H9 (cell line): ENCODE measurements at regions not wholly inside any gene's neighbourhood (a gene's known extent, or its start where the extent isn't known, plus 50 kb on each side); places are given as distances from the start of the nearest gene placed in this dataset.

Experiments used
- DNase-seq: peaks from one replicate; pipeline ENCODE4 v3.0.0-alpha.2; 2017
- H2AFZ ChIP-seq: one replicate; pipeline ENCODE4 v1.6.1; 2013; ENCODE audit warnings: mild to moderate bottlenecking, low read length, control low read depth, moderate library complexity
- H2AK5ac ChIP-seq: 2 replicates; pipeline ENCODE4 v1.6.1; 2013; ENCODE audit warnings: low read length, control low read depth, mixed read lengths; ENCODE audit not compliant: insufficient read length
- H2BK120ac ChIP-seq: one replicate; pipeline ENCODE4 v1.6.1; 2013; ENCODE audit warnings: low read depth, mild to moderate bottlenecking, low read length, control low read depth, inconsistent platforms; ENCODE audit not compliant: poor library complexity, severe bottlenecking
- H2BK12ac ChIP-seq: 2 replicates; pipeline ENCODE4 v1.6.1; 2013; ENCODE audit warnings: low read length, control low read depth, mixed read lengths, low read depth; ENCODE audit not compliant: insufficient read length
- H2BK15ac ChIP-seq: 2 replicates; pipeline ENCODE4 v1.6.1; 2013; ENCODE audit warnings: low read depth, low read length, control low read depth
- H2BK20ac ChIP-seq: one replicate; pipeline ENCODE4 v1.6.1; 2013; ENCODE audit warnings: low read depth, mild to moderate bottlenecking, low read length, control low read depth, inconsistent platforms; ENCODE audit not compliant: poor library complexity, severe bottlenecking
- H2BK5ac ChIP-seq: 2 replicates; pipeline ENCODE4 v1.6.1; 2013; ENCODE audit warnings: low read length, control low read depth, mixed read lengths; ENCODE audit not compliant: insufficient read length
- H3K14ac ChIP-seq: 2 replicates; pipeline ENCODE4 v1.6.1; 2013; ENCODE audit warnings: low read length, control low read depth; ENCODE audit not compliant: insufficient read depth
- H3K18ac ChIP-seq: 2 replicates; pipeline ENCODE4 v1.6.1; 2013; ENCODE audit warnings: low read depth, mild to moderate bottlenecking, mixed read lengths, low read length, control low read depth; ENCODE audit not compliant: insufficient read length
- H3K23ac ChIP-seq: 2 replicates; pipeline ENCODE4 v1.6.1; 2013; ENCODE audit warnings: low read length, control low read depth, mixed read lengths, low read depth; ENCODE audit not compliant: insufficient read length
- H3K23me2 ChIP-seq: 2 replicates; pipeline ENCODE4 v1.6.1; 2013; ENCODE audit warnings: low read depth, mild to moderate bottlenecking, mixed read lengths, low read length, control low read depth; ENCODE audit not compliant: insufficient read length, poor library complexity, severe bottlenecking
- H3K27ac ChIP-seq: 2 replicates; pipeline ENCODE4 v1.5.1; 2013; ENCODE audit warnings: low read length, control low read depth, mixed read lengths, low read depth; ENCODE audit not compliant: insufficient read length
- H3K27me3 ChIP-seq: 2 replicates; pipeline ENCODE4 v1.6.1; 2013; ENCODE audit warnings: low read length, control low read depth, inconsistent platforms; ENCODE audit not compliant: insufficient read depth
- H3K4ac ChIP-seq: 2 replicates; pipeline ENCODE4 v1.6.1; 2013; ENCODE audit warnings: low read depth, mild to moderate bottlenecking, control low read depth, inconsistent platforms, low read length, moderate library complexity
- H3K4me1 ChIP-seq: 2 replicates; pipeline ENCODE4 v1.6.1; 2013; ENCODE audit warnings: low read length, control low read depth, inconsistent platforms; ENCODE audit not compliant: insufficient read depth
- H3K4me2 ChIP-seq: 2 replicates; pipeline ENCODE4 v1.6.1; 2013; ENCODE audit warnings: low read length, control low read depth, mixed read lengths; ENCODE audit not compliant: insufficient read length, insufficient read depth
- H3K56ac ChIP-seq: 2 replicates; pipeline ENCODE4 v1.6.1; 2013; ENCODE audit warnings: low read depth, mild to moderate bottlenecking, mixed read lengths, low read length, control low read depth; ENCODE audit not compliant: insufficient read length
- H3K79me1 ChIP-seq: 2 replicates; pipeline ENCODE4 v1.6.1; 2013; ENCODE audit warnings: low read depth, mild to moderate bottlenecking, moderate library complexity, low read length, control low read depth, inconsistent platforms; ENCODE audit not compliant: insufficient read depth, poor library complexity, severe bottlenecking
- H3K79me2 ChIP-seq: 2 replicates; pipeline ENCODE4 v1.6.1; 2013; ENCODE audit warnings: low read length, control low read depth, inconsistent platforms; ENCODE audit not compliant: insufficient read depth
- H3K9ac ChIP-seq: 2 replicates; pipeline ENCODE4 v1.6.1; 2013; ENCODE audit warnings: low read length, control low read depth, mixed read lengths; ENCODE audit not compliant: insufficient read length; ENCODE audit errors: extremely low read depth
- H3K9me3 ChIP-seq: one replicate; pipeline ENCODE4 v1.6.1; 2013; ENCODE audit warnings: low read depth, low read length, inconsistent platforms; ENCODE audit not compliant: control insufficient read depth
- H3T11ph ChIP-seq: one replicate; pipeline ENCODE4 v1.6.1; 2013; ENCODE audit warnings: mild to moderate bottlenecking, low read length, control low read depth, inconsistent platforms
- H4K20me1 ChIP-seq: one replicate; pipeline ENCODE4 v1.6.1; 2013; ENCODE audit not compliant: control insufficient read depth, insufficient read length, insufficient read depth
- H4K5ac ChIP-seq: 2 replicates; pipeline ENCODE4 v1.6.1; 2013; ENCODE audit warnings: low read depth, mild to moderate bottlenecking, mixed read lengths, low read length, control low read depth; ENCODE audit not compliant: insufficient read length
- H4K8ac ChIP-seq: replicated peaks from 2 replicates; pipeline ENCODE4 v1.6.1; 2013; ENCODE audit warnings: low read length, control low read depth, mixed read lengths, low read depth; ENCODE audit not compliant: insufficient read length
- H4K91ac ChIP-seq: 2 replicates; pipeline ENCODE4 v1.6.1; 2013; ENCODE audit warnings: low read depth, mild to moderate bottlenecking, moderate library complexity, mixed read lengths, low read length, control low read depth; ENCODE audit not compliant: insufficient read length
- H3K27ac Mint-ChIP-seq, 3 experiments: 2 replicates in 2 of 3; 3 replicates in 1 of 3; pipeline ENCODE4 v1.8.0; 2020 to 2021; ENCODE audit warnings: mixed read lengths in 3 of 3, mild to moderate bottlenecking in 1 of 3, moderate library complexity in 1 of 3
- H3K27me3 Mint-ChIP-seq: 2 replicates; pipeline ENCODE4 v1.8.0; 2021; ENCODE audit warnings: low read depth, mild to moderate bottlenecking, moderate library complexity, mixed read lengths
- H3K36me3 Mint-ChIP-seq, 3 experiments: 2 replicates in 2 of 3; 3 replicates in 1 of 3; pipeline ENCODE4 v1.8.0; 2020 to 2021; ENCODE audit warnings: low read depth in 3 of 3, mixed read lengths in 3 of 3; ENCODE audit not compliant: insufficient read depth in 1 of 3
- H3K4me1 Mint-ChIP-seq, 2 experiments: 2 replicates each; pipeline ENCODE4 v1.8.0; 2020; ENCODE audit warnings: mixed read lengths in 2 of 2
- H3K4me3 Mint-ChIP-seq, 2 experiments: 2 replicates in 1 of 2; 3 replicates in 1 of 2; pipeline ENCODE4 v1.8.0; 2020 to 2021; ENCODE audit warnings: mild to moderate bottlenecking in 2 of 2, mixed read lengths in 2 of 2, moderate library complexity in 1 of 2
- H3K9me3 Mint-ChIP-seq, 2 experiments: 2 replicates in 1 of 2; 3 replicates in 1 of 2; pipeline ENCODE4 v1.8.0; 2020; ENCODE audit warnings: mild to moderate bottlenecking in 2 of 2, mixed read lengths in 2 of 2, moderate library complexity in 1 of 2
- CTCF ChIP-seq: fragments of 200-600 bp; sonication (generic); conservative IDR thresholded peaks from 3 replicates; pipeline ENCODE4 v1.8.0; 2021; ENCODE audit warnings: antibody characterized with exemption, mild to moderate bottlenecking
- WGBS: extraction: QIAGEN DNeasy Blood & Tissue Kit; methylation state at CpG from one replicate; pipeline ENCODE4 v1.1.7; 2013; ENCODE audit warnings: missing lambda C conversion rate, low lambda C conversion rate, mixed read lengths; ENCODE audit not compliant: insufficient read length; ENCODE audit errors: extremely low coverage; 5-methylcytosine and 5-hydroxymethylcytosine counted together

GRCh38 chr15:97490429-97490828, 470.1 kb upstream of the ARRDC4 start:
- no peak overlapping the region for H3T11ph ChIP-seq
- no CpG with 5 or more reads among the region's 4 CpGs for WGBS
- Mint-ChIP-seq H3K9me3 (peaks cover 3 to 6% of the 10 kb centered on the region in 2 experiments; a peak in 2 of 5 replicates), H3K4me1 (no peaks in the 10 kb centered on the region), H3K36me3 (no peaks in the 10 kb centered on the region), H3K27ac (no peak overlapping the region), H3K27me3 (peaks cover 6% of the 10 kb centered on the region), H3K4me3 (no peak overlapping the region)
- no peak overlapping the region for H2BK15ac ChIP-seq
- no peak overlapping the region for H3K14ac ChIP-seq
- TF ChIP-seq CTCF, result no peak
- no peak overlapping the region for H3K56ac ChIP-seq
- no peak overlapping the region for H2AFZ ChIP-seq
- H4K5ac ChIP-seq, result no peak overlapping the region
- H3K4me2 ChIP-seq, result no peak overlapping the region
- H2BK20ac ChIP-seq, result no peak overlapping the region
- peak overlapping the region; percentile 50 for H2BK12ac ChIP-seq
- H3K23ac ChIP-seq, result no peak overlapping the region
- H2BK120ac ChIP-seq, result no peak overlapping the region
- no peak overlapping the region for H3K27ac ChIP-seq
- H3K23me2 ChIP-seq, result no peaks in the 10 kb centered on the region
- H3K27me3 ChIP-seq, result no peaks in the 10 kb centered on the region
- H3K9ac ChIP-seq, result no peak overlapping the region
- H2AK5ac ChIP-seq, result no peak overlapping the region
- no peaks in the 10 kb centered on the region for H4K20me1 ChIP-seq
- H3K9me3 ChIP-seq, result no peaks in the 10 kb centered on the region
- no peaks in the 10 kb centered on the region for H3K4me1 ChIP-seq
- H3K79me2 ChIP-seq, result no peaks in the 10 kb centered on the region
- no peaks in the 10 kb centered on the region for H3K79me1 ChIP-seq
- H4K8ac ChIP-seq, result no peak overlapping the region
- H3K4ac ChIP-seq, result no peak overlapping the region
- H3K18ac ChIP-seq, result no peak overlapping the region
- no peak for DNase-seq
- no peak overlapping the region for H4K91ac ChIP-seq
- H2BK5ac ChIP-seq, result no peak overlapping the region
